Fibroblast of pulmonary artery (primary cell): ENCODE measurements at regions not wholly inside any gene's neighbourhood (a gene's known extent, or its start where the extent isn't known, plus 50 kb on each side); places are given as distances from the start of the nearest gene placed in this dataset.

ENCODE experiments used
- DNase-seq: peaks from one replicate; pipeline ENCODE4 v3.0.0-alpha.2; 2010; ENCODE audit warnings: low read depth
- H3K4me3 ChIP-seq: replicated peaks from 2 replicates; pipeline ENCODE4 v1.5.1; 2011; ENCODE audit warnings: low read depth, mild to moderate bottlenecking, control low read depth, low read length, moderate library complexity
- TF ChIP-seq, protein P1 (sequence below): IDR thresholded peaks from 2 replicates; pipeline ENCODE4 v1.5.1; 2011; ENCODE audit warnings: mild to moderate bottlenecking, control low read depth, low read length, inconsistent platforms; ENCODE audit errors: missing control alignments

DNA sequence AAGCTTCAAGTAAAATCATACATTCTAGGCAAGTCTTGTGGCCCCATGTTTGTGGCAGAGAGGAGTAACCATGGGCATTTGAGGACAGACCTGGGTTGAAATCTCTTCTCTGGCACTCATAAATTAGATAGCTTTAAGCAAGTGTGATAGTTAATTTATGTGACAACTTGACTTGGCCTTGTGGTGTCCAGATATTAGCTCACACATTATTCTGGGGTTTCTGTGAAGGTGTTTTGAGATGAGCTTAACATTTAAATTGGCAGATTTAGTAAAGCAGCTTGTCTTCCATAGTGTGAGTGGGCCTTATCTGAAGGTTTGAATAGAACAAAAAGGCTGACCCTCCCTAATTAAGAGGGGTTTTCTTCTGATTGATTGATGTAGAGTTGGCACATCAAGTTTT, 161.4 kb upstream of the SPRY2 start:
- no peak overlapping the region for H3K4me3 ChIP-seq
- DNase-seq: no peak
- TF ChIP-seq, protein P1, sequence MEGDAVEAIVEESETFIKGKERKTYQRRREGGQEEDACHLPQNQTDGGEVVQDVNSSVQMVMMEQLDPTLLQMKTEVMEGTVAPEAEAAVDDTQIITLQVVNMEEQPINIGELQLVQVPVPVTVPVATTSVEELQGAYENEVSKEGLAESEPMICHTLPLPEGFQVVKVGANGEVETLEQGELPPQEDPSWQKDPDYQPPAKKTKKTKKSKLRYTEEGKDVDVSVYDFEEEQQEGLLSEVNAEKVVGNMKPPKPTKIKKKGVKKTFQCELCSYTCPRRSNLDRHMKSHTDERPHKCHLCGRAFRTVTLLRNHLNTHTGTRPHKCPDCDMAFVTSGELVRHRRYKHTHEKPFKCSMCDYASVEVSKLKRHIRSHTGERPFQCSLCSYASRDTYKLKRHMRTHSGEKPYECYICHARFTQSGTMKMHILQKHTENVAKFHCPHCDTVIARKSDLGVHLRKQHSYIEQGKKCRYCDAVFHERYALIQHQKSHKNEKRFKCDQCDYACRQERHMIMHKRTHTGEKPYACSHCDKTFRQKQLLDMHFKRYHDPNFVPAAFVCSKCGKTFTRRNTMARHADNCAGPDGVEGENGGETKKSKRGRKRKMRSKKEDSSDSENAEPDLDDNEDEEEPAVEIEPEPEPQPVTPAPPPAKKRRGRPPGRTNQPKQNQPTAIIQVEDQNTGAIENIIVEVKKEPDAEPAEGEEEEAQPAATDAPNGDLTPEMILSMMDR: no peak

DNA sequence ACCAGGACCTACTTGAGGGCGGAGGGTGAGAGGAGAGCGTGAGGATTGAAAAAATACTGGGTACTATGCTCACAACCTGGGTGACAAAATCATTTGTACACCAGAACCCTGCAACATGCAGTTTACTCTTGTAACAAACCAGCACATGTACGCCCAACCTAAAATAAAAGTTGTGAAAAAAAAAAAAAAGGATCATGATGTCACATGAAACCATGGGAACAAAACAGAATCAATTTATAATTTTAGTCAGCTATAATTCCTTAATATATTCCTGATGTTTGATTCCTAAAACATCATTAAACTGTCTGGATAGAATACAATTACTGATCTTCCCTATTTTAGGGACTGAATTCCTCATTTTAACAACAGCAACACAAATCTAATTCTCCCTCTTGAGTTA, 160.6 kb upstream of the SPRY2 start:
- TF ChIP-seq, protein P1: no peak
- no peak for DNase-seq
- no peak overlapping the region for H3K4me3 ChIP-seq

DNA sequence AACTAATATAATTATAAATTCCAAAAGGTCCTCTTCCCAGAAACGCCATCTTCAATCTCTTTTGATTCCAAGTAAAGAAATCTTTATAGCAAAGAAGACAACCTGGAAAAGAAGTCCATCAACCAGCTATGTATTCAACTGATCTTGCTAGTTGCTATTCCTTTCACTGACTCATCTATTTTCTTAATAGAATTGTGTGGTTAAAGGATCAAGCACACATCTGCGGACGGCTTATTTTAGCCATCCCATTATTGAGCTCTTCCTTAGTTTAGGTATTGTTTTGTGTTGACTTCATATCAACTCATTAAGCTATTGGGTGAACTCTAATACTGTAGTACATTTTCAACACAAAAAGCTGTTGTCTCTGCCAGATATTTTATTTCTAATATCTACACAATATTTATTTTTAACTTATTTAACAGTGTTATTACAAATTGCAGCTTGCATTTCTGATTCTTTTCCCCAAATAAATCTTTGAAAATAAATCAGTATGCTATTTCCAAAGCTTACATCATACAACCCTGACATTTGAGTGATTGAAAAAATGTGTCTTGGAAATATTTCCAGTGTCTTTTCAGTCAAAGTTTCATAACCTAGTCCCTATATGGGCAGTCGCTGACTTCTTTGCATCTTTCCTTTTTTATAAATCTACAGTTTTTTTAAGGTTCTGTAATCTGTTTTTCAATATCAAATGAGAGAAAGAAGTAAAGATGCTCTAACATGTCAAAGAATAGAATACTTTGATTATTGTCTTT, 158.8 kb upstream of the SPRY2 start:
- no peak for DNase-seq
- TF ChIP-seq, protein P1: no peak
- no peak overlapping the region for H3K4me3 ChIP-seq

DNA sequence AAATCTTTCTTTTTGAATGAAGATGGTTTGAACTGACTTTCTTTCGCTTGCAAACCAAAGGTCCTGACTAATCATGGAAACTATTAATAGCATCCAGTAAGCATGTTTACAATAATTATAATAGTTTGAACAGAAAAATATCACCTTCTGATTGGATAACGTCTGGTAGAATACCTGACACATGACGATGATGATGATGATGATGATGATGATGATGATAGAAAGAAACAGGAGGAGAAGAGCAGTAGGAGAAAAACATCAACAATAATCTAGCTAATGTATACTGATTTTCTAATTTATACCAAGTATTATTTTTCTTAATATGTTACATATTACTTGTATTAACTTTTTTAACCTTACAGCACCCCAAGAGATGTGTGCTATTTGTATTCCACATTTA, 157.5 kb upstream of the SPRY2 start:
- TF ChIP-seq, protein P1: no peak
- no peak overlapping the region for H3K4me3 ChIP-seq
- no peak for DNase-seq

DNA sequence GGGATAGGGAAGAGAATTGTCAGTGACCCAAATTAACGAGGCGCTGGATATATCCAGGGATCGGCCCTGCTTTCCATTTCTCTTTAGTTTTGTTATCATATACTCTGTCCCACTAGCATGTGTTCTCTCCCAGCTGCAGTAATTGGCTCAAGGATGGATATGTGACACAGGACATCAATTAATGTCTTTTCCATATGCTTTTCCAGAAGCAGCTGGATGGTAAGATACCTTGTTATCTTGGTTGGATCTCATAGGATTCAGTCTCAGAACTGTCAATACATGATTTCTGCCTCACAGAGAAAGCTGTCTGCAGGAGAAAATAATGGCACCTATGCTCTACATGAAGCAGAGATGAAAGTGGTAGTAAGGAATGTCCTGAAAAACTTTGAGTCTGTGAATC, 157.1 kb upstream of the SPRY2 start:
- TF ChIP-seq, protein P1: no peak
- no peak overlapping the region for H3K4me3 ChIP-seq
- no peak for DNase-seq

DNA sequence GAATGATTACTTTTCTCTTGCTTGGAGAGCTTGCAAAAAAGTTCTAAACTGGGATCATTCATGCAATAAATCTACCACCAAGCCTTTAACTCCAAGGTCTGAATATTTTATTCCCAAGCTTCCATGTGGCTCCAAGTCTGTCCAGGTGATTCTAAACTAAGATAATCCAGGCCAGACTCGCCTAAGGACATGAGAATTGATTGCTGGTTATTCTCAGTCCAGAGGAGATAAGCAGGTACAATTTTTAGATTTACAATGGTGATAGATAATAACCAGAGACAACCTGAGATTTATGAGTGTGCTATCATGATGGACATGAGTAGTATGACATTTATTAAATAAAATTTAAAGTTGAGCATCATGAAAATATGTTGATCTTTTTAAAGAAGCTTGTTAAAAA, 156.5 kb upstream of the SPRY2 start:
- no peak overlapping the region for H3K4me3 ChIP-seq
- TF ChIP-seq, protein P1: no peak
- DNase-seq: no peak
